PFSK-1 (cell line): ENCODE measurements at regions not wholly inside any gene's neighbourhood (a gene's known extent, or its start where the extent isn't known, plus 50 kb on each side); places are given as distances from the start of the nearest gene placed in this dataset.

Source experiments
- FOXP2 ChIP-seq: optimal IDR thresholded peaks from 2 replicates; pipeline ENCODE3; 2011; ENCODE audit warnings: borderline replicate concordance, control low read depth, inconsistent platforms; ENCODE audit not compliant: insufficient read depth; ENCODE audit errors: extremely low read length, extremely low read depth
- POLR2AphosphoS5 ChIP-seq: IDR thresholded peaks from 2 replicates; pipeline ENCODE4 v1.6.1; 2012; ENCODE audit warnings: low read depth, mild to moderate bottlenecking, control low read depth, low read length, moderate library complexity
- SIN3A ChIP-seq: IDR thresholded peaks from 2 replicates; pipeline ENCODE4 v1.6.1; 2012; ENCODE audit warnings: mild to moderate bottlenecking, low read length, moderate library complexity, borderline replicate concordance; ENCODE audit not compliant: insufficient read depth
- TAF1 ChIP-seq: IDR thresholded peaks from 2 replicates; pipeline ENCODE4 v1.6.1; 2012; ENCODE audit warnings: low read length, control low read depth, borderline replicate concordance; ENCODE audit not compliant: insufficient read depth
- TF ChIP-seq, protein P1 (sequence below), 2 experiments: IDR thresholded peaks; 2 replicates each; pipeline versions ENCODE4 v1.6.1 to v1.8.0; 2011 to 2012; ENCODE audit warnings: low read depth in 2 of 2, low read length in 2 of 2, control low read depth in 1 of 2, inconsistent platforms in 1 of 2, mild to moderate bottlenecking in 1 of 2, moderate library complexity in 1 of 2; ENCODE audit not compliant: insufficient read depth in 1 of 2

- TF ChIP-seq, protein P1, sequence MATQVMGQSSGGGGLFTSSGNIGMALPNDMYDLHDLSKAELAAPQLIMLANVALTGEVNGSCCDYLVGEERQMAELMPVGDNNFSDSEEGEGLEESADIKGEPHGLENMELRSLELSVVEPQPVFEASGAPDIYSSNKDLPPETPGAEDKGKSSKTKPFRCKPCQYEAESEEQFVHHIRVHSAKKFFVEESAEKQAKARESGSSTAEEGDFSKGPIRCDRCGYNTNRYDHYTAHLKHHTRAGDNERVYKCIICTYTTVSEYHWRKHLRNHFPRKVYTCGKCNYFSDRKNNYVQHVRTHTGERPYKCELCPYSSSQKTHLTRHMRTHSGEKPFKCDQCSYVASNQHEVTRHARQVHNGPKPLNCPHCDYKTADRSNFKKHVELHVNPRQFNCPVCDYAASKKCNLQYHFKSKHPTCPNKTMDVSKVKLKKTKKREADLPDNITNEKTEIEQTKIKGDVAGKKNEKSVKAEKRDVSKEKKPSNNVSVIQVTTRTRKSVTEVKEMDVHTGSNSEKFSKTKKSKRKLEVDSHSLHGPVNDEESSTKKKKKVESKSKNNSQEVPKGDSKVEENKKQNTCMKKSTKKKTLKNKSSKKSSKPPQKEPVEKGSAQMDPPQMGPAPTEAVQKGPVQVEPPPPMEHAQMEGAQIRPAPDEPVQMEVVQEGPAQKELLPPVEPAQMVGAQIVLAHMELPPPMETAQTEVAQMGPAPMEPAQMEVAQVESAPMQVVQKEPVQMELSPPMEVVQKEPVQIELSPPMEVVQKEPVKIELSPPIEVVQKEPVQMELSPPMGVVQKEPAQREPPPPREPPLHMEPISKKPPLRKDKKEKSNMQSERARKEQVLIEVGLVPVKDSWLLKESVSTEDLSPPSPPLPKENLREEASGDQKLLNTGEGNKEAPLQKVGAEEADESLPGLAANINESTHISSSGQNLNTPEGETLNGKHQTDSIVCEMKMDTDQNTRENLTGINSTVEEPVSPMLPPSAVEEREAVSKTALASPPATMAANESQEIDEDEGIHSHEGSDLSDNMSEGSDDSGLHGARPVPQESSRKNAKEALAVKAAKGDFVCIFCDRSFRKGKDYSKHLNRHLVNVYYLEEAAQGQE (IDR thresholded peaks at IDR 0.05; ENCODE audit: insufficient read depth in 1 of 2, low read depth in 2 of 2, low read length in 2 of 2), result no peak
- TF ChIP-seq FOXP2 (no peak), SIN3A (no peak), TAF1 (no peak), POLR2AphosphoS5 (no peak)
These were observed 1187.8 kb upstream of the TMEFF2 start for GRCh38 chr2:193382583-193382982.

- no peak for TF ChIP-seq POLR2AphosphoS5
- TF ChIP-seq, protein P1 (IDR thresholded peaks at IDR 0.05; ENCODE audit: insufficient read depth in 1 of 2, low read depth in 2 of 2, low read length in 2 of 2), result no peak
- no peak for TF ChIP-seq TAF1
- TF ChIP-seq SIN3A, result no peak
- TF ChIP-seq FOXP2, result no peak
These were observed 1183.1 kb upstream of the TMEFF2 start for GRCh38 chr2:193377789-193378188.

DNA sequence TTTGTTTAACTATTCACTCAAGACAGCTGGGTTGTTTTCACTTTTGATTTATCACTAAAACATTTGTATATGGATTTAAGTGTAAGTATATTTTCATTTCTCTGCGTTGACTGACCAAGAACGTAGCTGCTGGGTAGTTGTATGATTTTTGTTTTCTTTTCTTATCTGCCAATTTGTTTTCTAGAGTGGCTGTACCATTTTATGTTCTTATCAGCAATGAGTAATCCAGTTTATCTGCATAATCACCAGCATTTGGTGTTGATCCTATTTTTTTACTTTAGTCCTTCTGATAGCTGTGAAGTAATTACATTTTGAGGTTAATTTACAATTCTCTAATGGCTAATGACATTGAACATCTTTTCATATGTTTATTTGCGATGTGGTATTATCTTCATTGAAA lies 1178.4 kb upstream of the TMEFF2 start:
- TF ChIP-seq SIN3A (no peak), POLR2AphosphoS5 (no peak)
- TF ChIP-seq, protein P1 (IDR thresholded peaks at IDR 0.05; ENCODE audit: insufficient read depth in 1 of 2, low read depth in 2 of 2, low read length in 2 of 2), result no peak

DNA sequence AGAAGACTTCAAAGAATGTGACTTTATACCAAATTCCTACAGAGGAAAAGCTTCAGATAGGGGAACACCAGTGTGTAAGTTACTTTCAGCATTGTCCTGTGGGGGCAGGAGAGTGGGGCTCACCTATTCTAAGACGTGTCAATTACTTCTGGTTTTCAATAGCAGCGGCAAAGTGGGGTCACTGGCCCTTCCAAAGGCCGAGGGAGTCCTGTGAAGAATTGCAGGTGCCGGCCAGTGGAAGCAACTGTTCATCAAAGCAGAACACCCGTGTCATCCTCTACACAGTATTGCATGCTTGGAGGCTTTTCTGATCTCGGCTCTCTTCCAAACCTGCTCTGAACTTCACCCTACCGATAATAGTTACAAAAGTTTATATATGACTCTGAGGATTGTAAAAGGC lies 1176.5 kb upstream of the TMEFF2 start:
- TF ChIP-seq, protein P1 (IDR thresholded peaks at IDR 0.05; ENCODE audit: insufficient read depth in 1 of 2, low read depth in 2 of 2, low read length in 2 of 2), result no peak
- TF ChIP-seq TAF1 (no peak), FOXP2 (no peak), SIN3A (no peak), POLR2AphosphoS5 (no peak)

DNA sequence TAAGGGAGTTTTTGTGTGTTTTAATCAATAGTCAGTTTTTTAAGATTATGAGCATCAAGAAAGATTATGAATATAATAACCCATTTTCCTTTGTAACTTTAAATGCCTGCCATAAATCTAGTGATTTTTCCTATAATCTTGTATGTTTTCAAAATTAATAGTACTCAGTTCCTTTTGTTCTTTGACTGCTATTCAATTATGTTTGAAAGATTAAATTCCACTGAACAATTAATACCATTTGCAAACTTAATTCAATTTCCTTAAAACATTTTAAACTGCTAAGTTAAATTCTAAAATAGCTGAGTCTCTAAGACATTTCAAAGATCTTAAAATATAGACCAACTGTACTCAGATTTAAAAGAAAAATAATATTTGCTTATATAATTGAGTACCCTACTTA lies 1173.9 kb upstream of the TMEFF2 start:
- TF ChIP-seq, protein P1 (IDR thresholded peaks at IDR 0.05; ENCODE audit: insufficient read depth in 1 of 2, low read depth in 2 of 2, low read length in 2 of 2), result no peak
- TF ChIP-seq POLR2AphosphoS5, result no peak
- no peak for TF ChIP-seq TAF1
- TF ChIP-seq SIN3A, result no peak
- TF ChIP-seq FOXP2, result no peak
